HG03280 (cell line): ENCODE measurements at regions not wholly inside any gene's neighbourhood (a gene's known extent, or its start where the extent isn't known, plus 50 kb on each side); places are given as distances from the start of the nearest gene placed in this dataset.
A peak's percentile ranks its signal among the peaks of the same experiment; 100 is the strongest.

ENCODE experiments used
- ATAC-seq: cut with Tn5 transposase; IDR thresholded peaks from one replicate; pipeline ENCODE4 v1.9.1; 2021; ENCODE audit warnings: mild to moderate bottlenecking, moderate library complexity; ENCODE audit not compliant: unreplicated experiment

GRCh38 chr22:48104102-48104738 lies 1341.8 kb downstream of the TBC1D22A start:
- ATAC-seq: no peak

- no peak for ATAC-seq
These were observed 1340.9 kb downstream of the TBC1D22A start for GRCh38 chr22:48103126-48103875.

DNA sequence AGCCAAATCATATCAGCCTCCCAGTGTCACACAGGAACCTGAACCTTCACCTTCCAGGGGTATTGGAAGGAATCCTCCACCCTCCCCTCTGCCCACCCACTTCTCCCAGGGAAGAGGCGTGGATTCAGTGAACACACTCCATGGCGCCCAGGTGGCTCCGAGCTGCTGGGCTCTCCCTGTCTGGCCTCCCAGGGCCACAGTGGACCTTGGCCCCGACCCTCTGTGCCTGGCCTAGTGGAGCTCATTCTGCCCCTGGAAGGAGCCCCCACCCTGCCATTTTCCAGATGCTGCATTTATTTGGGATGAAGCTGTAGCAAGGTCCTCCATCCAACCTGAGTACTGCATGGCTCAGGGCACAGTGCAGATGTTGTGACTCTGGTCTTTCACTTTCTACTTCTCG lies 1340.1 kb downstream of the TBC1D22A start:
- no peak for ATAC-seq

GRCh38 chr22:48101704-48102103 lies 1339.3 kb downstream of the TBC1D22A start:
- ATAC-seq: no peak

DNA sequence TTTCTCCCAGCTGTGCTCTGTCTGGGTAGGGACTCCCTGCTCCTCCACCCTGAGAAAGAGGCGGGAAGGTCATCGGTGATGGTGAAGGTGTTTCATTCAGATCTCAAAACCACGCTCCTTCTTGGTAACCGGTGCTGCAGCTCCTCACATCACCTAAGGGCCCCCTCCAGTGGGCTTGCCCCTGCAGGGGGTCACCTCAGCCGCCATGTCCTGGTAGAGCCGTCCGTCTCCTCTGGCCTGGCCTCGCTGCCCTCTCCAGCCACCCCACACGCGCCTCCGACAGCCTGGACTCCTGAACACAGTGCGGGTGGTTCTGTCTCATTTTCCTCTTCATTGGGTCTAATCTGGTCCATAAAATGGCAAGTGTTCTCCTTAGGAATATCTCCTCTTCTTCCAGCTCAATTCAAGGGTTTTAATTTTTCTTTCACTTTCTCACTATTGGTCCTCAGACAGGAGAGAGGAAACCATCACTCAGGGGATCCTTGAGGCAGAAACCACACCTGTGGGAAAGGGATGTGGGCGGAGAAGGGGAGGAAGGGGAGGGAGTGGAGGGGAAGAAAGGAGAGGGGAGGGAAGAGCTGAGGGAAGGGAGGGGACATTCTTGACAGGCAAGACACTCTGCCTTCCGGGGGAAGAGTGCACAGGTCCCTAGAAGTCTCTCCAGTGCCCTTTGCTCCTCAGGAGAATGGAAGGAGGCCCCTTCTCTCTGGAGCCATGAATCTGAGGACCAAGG lies 1338.4 kb downstream of the TBC1D22A start:
- no peak for ATAC-seq

DNA sequence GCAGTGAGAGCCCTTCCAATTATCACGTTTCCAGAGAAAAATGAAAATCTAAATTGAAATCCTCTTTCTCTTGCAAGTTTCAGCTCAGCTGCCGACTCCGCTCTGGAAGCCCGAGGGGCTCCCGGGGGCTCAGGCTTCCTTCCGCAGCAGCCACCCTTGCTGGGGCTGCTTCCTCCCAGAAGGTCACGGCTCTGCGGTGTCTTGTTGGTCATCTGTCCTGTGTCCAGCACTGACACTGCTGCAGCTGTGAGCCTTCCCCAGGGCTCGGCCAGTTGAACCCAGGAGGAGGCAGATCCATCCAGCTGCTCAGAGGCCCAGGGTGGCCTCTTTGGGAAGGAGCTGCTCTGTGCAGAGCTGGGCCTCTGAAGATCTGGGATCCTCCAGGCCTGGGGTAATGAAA lies 1337.2 kb downstream of the TBC1D22A start:
- ATAC-seq: no peak

GRCh38 chr22:48099251-48099650 lies 1336.8 kb downstream of the TBC1D22A start:
- ATAC-seq: no peak

DNA sequence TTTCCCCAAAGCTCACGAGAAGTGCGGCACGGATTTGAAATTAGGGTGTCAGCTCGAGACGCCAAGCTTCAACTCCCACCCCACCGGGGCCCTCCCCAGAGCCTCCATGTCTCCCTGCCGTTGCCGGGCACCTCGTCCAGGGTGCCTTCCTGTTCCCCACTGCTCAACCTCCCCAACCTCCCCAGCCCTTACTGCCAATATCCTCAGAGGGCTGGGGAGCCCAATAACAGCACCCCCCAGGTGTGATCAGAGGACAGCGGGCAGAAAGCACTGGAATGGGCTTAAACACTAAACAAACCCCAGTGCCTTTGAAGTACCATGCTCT lies 1336.4 kb downstream of the TBC1D22A start:
- ATAC-seq: peak; percentile 7

GRCh38 chr22:48098243-48098920 lies 1335.9 kb downstream of the TBC1D22A start:
- peak; percentile 78 for ATAC-seq

DNA sequence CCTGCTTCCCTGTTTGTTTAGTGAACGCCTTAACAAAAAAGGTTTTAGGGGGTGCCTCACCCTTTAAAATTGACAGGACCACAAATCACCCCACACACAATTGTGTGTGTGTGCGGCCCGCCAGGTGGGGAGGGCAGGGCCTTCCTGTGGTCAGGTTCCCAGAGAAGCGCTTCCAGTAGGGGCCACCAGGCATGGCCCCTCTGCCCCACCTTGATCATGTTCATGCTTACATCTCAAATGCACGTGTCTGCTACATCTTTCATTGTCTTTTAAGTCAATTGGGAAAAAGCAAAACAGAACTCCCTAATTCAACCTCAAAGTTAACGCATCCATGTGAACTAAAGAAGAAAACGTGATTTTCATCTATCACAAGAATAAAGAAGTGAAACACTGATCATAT lies 1335.3 kb downstream of the TBC1D22A start:
- peak; percentile 28 for ATAC-seq

DNA sequence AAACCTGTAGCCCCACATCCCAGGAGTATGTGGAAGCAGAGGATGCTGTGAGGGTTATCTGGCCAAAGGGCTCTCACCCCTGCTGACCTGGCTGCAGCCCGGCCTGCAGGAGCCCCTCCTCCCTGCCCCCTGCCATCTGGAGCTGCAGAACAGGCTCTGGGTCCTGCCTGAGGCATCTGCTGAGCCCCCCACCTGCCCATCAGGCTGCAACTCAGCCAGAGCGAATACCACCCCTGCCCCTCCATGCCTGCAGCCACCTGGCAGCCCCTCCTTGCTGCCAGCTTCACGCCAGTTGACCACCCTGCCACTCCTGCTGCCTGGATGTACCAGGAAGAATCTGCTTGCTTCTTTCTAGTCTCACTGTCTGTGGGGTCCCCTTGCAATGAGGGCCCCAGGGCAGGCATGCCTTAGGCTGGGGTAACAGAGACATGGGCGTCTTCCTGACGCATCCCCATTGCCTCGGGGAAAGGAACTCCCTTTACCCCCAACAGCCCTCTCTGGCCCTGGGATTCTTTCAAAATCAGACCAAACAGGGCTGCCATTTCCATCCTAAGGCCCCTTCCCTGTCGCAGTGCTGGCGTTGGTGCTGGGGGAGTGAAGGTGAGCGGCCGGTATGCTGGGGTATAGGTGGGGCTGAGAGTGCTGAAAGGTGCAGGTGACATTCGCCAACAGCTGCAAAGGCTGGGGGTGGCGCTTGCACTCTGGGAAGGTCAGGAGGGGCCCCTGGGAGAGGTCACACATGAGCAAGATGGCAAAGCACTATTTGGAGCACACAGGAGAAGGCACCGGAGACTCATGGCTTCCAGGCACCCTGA lies 1334.6 kb downstream of the TBC1D22A start:
- peak; percentile 10 for ATAC-seq

DNA sequence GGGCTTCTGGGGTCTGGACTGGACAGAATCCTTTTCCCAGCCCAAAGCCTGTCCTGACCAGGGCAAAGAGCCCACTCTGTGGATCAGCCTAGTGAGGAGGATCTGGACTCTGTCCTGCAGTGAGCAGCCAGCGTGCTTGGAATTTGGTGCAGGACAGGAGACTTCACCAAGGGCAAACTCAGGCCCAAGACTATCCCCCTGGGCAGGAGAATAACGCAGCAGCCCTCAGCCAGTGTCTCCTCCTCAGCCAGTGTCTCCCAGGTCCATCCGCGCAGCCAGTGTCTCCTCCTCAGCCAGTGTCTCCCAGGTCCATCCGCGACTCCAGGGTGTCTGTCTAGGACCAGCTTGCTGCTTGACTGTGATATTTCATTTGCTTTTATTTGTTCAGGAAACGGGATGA lies 1334.0 kb downstream of the TBC1D22A start:
- ATAC-seq: no peak

DNA sequence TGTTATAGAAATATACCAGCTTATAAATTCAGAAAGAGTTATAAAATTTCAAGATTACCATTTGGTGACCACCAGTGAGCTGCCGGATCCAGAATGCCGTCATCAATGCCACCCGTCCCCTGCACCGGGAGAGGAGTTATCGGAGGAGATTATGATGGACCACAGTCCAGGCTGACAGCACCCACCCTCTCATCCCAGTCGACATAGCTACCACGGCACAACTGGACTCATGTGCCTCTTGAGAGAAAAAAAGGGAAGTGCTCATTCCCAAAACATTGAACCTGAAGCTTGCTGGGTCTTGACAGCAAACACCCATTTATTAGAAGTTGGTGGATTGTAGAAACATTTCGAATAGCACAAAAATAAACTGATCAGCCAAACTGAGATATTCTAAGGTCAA lies 1331.5 kb downstream of the TBC1D22A start:
- no peak for ATAC-seq

DNA sequence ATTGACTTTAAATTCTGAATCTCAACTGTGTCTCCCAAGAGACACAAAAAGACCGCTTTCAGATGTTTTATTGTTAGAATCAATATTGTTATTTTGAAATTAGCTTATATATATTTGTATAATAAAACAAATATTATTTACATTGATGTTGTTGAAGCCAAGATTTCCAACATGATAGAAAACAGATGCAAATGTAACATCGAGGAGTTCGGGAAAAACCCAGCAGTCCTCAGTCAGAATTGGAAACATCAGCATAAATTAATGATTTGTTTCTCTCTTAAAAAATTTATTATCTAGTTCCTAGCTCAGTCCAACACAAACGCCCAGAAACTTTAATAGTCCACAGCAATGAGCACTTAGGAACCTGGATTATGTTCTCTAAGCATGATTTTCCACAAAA lies 1330.4 kb downstream of the TBC1D22A start:
- ATAC-seq: no peak

DNA sequence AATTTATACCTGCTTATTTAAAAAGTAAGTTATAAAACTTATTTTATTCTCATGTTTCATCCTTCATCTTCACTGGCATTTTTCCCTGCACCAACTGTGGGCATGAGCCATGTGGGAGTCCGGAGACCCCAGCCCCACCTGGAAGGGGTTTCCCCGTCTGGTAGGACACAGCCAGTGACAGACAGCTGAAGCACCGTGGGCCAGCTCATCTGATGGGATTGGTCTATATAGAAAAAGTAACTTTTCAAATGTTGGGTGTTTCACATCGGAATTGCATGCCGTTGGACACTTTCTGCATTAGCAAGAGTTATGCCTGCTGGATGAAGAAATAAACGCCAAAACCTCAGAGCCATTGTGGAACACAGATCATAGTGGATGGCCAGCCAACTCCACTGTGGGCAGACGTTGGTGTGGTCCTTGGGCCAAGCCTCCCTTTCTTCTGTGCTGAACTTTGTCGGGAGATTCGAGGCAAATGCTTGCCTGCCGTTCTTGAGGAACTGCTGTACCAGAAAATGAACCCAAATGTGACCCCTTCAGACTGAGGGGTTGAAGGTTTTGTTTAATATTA lies 1329.3 kb downstream of the TBC1D22A start:
- ATAC-seq: no peak

DNA sequence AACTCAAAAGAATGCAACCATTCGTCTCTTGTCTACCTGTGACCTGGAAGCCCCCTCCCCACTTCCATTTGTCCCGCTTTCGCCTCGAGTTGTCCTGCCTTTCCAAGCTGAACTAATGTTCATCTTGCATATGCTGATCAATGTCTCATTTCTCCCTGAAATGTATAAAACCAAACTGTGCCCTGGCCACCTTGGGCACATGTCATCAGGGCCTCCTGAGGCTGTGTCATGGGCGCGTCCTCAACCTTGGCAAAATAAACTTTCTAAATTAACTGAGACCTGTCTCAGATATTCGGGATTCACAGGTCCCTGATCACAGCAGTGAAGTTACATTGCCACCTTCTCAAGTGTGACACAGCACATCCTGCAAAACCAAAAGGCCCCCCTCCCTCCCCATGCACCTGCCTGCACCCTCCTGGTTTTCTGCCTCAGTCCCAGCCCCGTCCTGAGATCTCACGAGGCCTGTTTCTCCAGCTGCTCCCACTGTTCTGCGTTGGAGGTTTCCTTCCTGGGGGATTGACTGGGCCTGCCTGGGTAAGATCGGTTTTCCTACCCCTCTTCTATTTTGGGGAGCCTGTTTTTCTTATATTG lies 1328.7 kb downstream of the TBC1D22A start:
- ATAC-seq: no peak

DNA sequence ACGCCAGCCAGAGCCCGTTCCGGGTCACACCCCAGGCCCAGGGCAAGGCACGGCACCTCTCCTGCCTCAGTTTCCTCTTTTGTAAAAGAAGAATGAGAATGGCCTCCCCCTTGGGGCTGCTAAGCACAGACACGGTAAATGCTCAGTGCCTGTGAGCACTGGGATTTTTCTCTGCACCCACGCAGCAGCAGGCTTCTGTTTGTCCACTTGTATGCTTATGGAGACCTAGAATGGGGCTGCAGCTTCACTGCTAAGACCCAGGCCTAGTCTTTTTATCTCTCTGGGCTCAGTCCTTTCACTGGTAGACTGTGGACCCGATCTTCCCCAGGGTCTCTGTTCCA lies 1327.9 kb downstream of the TBC1D22A start:
- ATAC-seq: no peak

DNA sequence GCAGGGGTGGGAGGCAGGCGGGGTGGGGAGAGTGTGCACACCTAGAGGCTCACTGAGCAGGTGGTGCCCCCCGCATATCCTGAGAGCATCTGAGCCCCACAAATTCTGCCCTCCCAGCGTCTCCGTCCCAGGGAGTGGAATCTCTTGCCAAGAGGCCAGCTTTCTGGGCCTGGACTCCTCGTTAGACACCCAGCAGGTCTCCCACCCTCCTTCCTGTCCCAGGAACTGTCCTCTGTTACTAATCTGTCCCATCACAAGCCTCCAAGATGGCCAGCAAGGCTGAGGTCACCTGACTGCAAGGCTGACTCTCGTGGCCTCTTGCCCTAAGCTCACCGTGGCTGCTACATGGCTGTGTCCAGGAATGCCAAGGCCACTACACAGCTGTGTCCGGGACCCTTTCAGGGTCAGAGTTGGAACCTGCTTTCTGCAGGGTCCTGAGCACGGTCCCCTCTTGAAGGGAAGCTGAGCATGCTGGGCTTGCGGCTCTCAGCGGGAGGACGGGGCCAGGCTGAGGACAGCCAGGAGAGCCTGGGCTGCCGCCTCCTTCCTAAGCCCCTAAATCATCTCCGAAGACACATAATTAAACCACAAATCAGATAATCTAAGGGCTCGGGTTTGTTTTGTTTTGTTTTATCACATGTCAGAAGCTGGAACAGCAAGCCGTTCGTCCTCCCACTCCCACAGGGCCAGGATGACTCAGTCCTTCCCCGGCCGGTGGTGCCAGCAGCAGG lies 1327.3 kb downstream of the TBC1D22A start:
- ATAC-seq: no peak

DNA sequence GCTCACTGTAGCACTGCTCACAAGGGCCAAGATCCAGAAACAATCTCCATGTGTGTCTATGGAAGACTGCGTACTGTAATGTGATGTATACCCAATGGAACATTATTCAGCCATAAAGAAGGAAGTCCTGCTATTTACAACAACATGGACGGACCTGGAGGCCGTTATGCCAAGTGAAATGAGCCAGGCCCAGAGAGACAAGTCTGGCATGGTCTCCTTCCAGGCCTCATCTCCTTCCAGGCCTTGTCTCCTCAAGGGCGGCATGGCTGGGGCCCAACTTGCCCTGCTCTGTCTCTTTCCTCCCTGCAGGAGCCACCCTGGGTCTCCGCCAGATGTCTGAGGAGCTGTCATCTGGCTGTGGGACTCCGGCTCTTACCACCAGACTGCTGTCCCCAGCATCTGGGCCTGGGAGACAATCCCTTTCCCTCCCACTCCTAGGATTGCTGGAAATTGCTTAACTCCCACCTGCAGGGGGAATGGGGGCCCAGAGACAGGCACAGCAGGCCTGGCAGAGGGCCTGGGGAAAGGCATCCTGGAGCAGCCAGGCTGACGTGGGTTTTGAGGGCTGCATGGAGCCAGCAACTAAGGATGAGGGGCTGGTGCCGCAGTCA lies 1326.6 kb downstream of the TBC1D22A start:
- ATAC-seq: no peak
